Activated CD4-positive, alpha-beta memory T cell treated with anti-CD3 and anti-CD28 coated beads for 36 hours (primary cell): ENCODE measurements at regions not wholly inside any gene's neighbourhood (a gene's known extent, or its start where the extent isn't known, plus 50 kb on each side); places are given as distances from the start of the nearest gene placed in this dataset.

ENCODE experiments used
- CTCF ChIA-PET: fragments of 350-600 bp; sonication (Branson Sonifier 250); formaldehyde crosslinking; loops from one replicate; lab custom pipeline; 2021; ENCODE audit warnings: antibody characterized with exemption, inconsistent platforms; lab: Charles Lee
- POLR2A ChIA-PET: fragments of 350-600 bp; sonication (Branson Sonifier 250); formaldehyde crosslinking; loops from one replicate; lab custom pipeline; 2021; ENCODE audit warnings: antibody characterized with exemption; lab: Charles Lee
- DNase-seq: peaks from one replicate; pipeline ENCODE4 v3.0.0-alpha.2; 2020
- H3K27ac Mint-ChIP-seq: one replicate; pipeline ENCODE4 v1.8.0; 2021; ENCODE audit warnings: mixed read lengths
- H3K27me3 Mint-ChIP-seq: one replicate; pipeline ENCODE4 v1.8.0; 2021; ENCODE audit warnings: mixed read lengths
- H3K36me3 Mint-ChIP-seq: one replicate; pipeline ENCODE4 v1.8.0; 2021; ENCODE audit warnings: mixed read lengths
- H3K4me1 Mint-ChIP-seq: one replicate; pipeline ENCODE4 v1.8.0; 2021; ENCODE audit warnings: low read depth, mixed read lengths
- H3K4me3 Mint-ChIP-seq: one replicate; pipeline ENCODE4 v1.8.0; 2021; ENCODE audit warnings: mild to moderate bottlenecking, mixed read lengths
- H3K9me3 Mint-ChIP-seq: one replicate; pipeline ENCODE4 v1.8.0; 2021; ENCODE audit warnings: mixed read lengths
- intact Hi-C: fragments of 100-400 bp; cut with micrococcal nuclease; formaldehyde crosslinking; loops from one replicate; pipeline ENCODE4 v1.15.1; 2023

GRCh38 chr10:9296190-9296589 lies 1241.7 kb downstream of the GATA3 start:
- ChIA-PET CTCF (no interaction called here), POLR2A (no interaction called here)
- no peaks in the 10 kb centered on the region for H3K9me3 Mint-ChIP-seq
- DNase-seq, result no peak
- no peak overlapping the region for H3K27ac Mint-ChIP-seq
- no peaks in the 10 kb centered on the region for H3K36me3 Mint-ChIP-seq
- intact Hi-C loops, result loop anchor here (10.0 kb wide), 1 partner anchor 271 kb away; no protein-coding TSS in a partner anchor
- no peak overlapping the region for H3K4me3 Mint-ChIP-seq
- H3K4me1 Mint-ChIP-seq, result peaks cover 21% of the 10 kb centered on the region
- H3K27me3 Mint-ChIP-seq, result peaks cover 4% of the 10 kb centered on the region

- POLR2A ChIA-PET, result no interaction called here
Measured at GRCh38 chr10:9297580-9297979, 1243.1 kb downstream of the GATA3 start.

GRCh38 chr10:9299966-9300365 lies 1245.5 kb downstream of the GATA3 start:
- Mint-ChIP-seq H3K36me3 (no peaks in the 10 kb centered on the region), H3K4me1 (peaks cover 6% of the 10 kb centered on the region), H3K27me3 (peaks cover 2% of the 10 kb centered on the region), H3K9me3 (no peaks in the 10 kb centered on the region), H3K27ac (no peak overlapping the region), H3K4me3 (no peak overlapping the region)
- DNase-seq, result no peak
- CTCF ChIA-PET, result no interaction called here
- intact Hi-C loops, result loop anchor here (2.0 to 10.0 kb wide), 5 partner anchors 275 to 1613 kb away; partner anchors contain the start of gene GATA3
- POLR2A ChIA-PET, result no interaction called here

More at GRCh38 chr10:9297580-9297979, 1243.1 kb downstream of the GATA3 start:
- peaks cover 4% of the 10 kb centered on the region for H3K27me3 Mint-ChIP-seq
- no peak overlapping the region for H3K4me3 Mint-ChIP-seq
- CTCF ChIA-PET, result no interaction called here
- DNase-seq, result no peak
- no peak overlapping the region for H3K27ac Mint-ChIP-seq
- H3K4me1 Mint-ChIP-seq, result peaks cover 21% of the 10 kb centered on the region
- intact Hi-C loops, result loop anchor here (10.0 kb wide), 1 partner anchor 273 kb away; no protein-coding TSS in a partner anchor
- H3K36me3 Mint-ChIP-seq, result no peaks in the 10 kb centered on the region
- no peaks in the 10 kb centered on the region for H3K9me3 Mint-ChIP-seq

- Mint-ChIP-seq H3K27ac (no peak overlapping the region), H3K9me3 (no peaks in the 10 kb centered on the region), H3K27me3 (peaks cover 5% of the 10 kb centered on the region), H3K36me3 (no peaks in the 10 kb centered on the region), H3K4me1 (no peaks in the 10 kb centered on the region), H3K4me3 (no peak overlapping the region)
- intact Hi-C loops, result loop anchor here (2.0 to 10.0 kb wide), 4 partner anchors 826 to 1614 kb away; partner anchors contain the start of gene GATA3
- DNase-seq, result no peak
- ChIA-PET POLR2A (no interaction called here), CTCF (interaction anchor here (2.6 kb wide), 1 partner anchor 1776 kb away, joined by 20 read pairs; no protein-coding TSS in a partner anchor)
Measured at GRCh38 chr10:9301148-9301547, 1246.7 kb downstream of the GATA3 start.

- H3K36me3 Mint-ChIP-seq, result no peaks in the 10 kb centered on the region
- ChIA-PET CTCF (interaction anchor here (2.6 kb wide), 1 partner anchor 1776 kb away, joined by 20 read pairs; no protein-coding TSS in a partner anchor), POLR2A (no interaction called here)
- intact Hi-C loops, result loop anchor here (2.0 to 10.0 kb wide), 4 partner anchors 827 to 1614 kb away; partner anchors contain the start of gene GATA3
- no peaks in the 10 kb centered on the region for H3K4me1 Mint-ChIP-seq
- H3K4me3 Mint-ChIP-seq, result no peak overlapping the region
- H3K27me3 Mint-ChIP-seq, result peaks cover 7% of the 10 kb centered on the region
- no peak for DNase-seq
- no peak overlapping the region for H3K27ac Mint-ChIP-seq
- H3K9me3 Mint-ChIP-seq, result no peaks in the 10 kb centered on the region
Measured at GRCh38 chr10:9301554-9301953, 1247.1 kb downstream of the GATA3 start.

GRCh38 chr10:9302140-9302746 lies 1247.8 kb downstream of the GATA3 start:
- H3K9me3 Mint-ChIP-seq, result no peaks in the 10 kb centered on the region
- no peaks in the 10 kb centered on the region for H3K36me3 Mint-ChIP-seq
- ChIA-PET POLR2A (no interaction called here), CTCF (interaction anchor here (0.5 to 2.6 kb wide), 8 partner anchors 8 to 1778 kb away, joined by 3 to 20 read pairs (median 5); no protein-coding TSS in a partner anchor)
- H3K27ac Mint-ChIP-seq, result no peak overlapping the region
- no peak overlapping the region for H3K4me3 Mint-ChIP-seq
- no peak for DNase-seq
- intact Hi-C loops, result loop anchor here (1.0 to 10.0 kb wide), 5 partner anchors 93 to 1777 kb away; partner anchors contain the start of gene GATA3
- peaks cover 7% of the 10 kb centered on the region for H3K27me3 Mint-ChIP-seq
- no peaks in the 10 kb centered on the region for H3K4me1 Mint-ChIP-seq

GRCh38 chr10:9305018-9305655 lies 1250.6 kb downstream of the GATA3 start:
- POLR2A ChIA-PET, result no interaction called here
- Mint-ChIP-seq H3K4me3 (no peak overlapping the region), H3K9me3 (no peaks in the 10 kb centered on the region), H3K36me3 (no peaks in the 10 kb centered on the region), H3K4me1 (no peaks in the 10 kb centered on the region), H3K27me3 (peaks cover 9% of the 10 kb centered on the region), H3K27ac (no peak overlapping the region)
- intact Hi-C loops, result loop anchor here (10.0 kb wide), 1 partner anchor 830 kb away; no protein-coding TSS in a partner anchor
- DNase-seq, result no peak
- CTCF ChIA-PET, result interaction anchor here (0.7 kb wide), 1 partner anchor 486 kb away, joined by 3 read pairs; no protein-coding TSS in a partner anchor

GRCh38 chr10:9311702-9312499 lies 1257.4 kb downstream of the GATA3 start:
- CTCF ChIA-PET, result interaction anchor here (1.4 kb wide), 1 partner anchor 9 kb away, joined by 6 read pairs; no protein-coding TSS in a partner anchor
- Mint-ChIP-seq H3K4me1 (no peaks in the 10 kb centered on the region), H3K4me3 (no peak overlapping the region), H3K9me3 (no peaks in the 10 kb centered on the region), H3K36me3 (no peaks in the 10 kb centered on the region), H3K27me3 (peaks cover 11% of the 10 kb centered on the region), H3K27ac (no peak overlapping the region)
- POLR2A ChIA-PET, result no interaction called here
- intact Hi-C loops, result no loop called here
- no peak for DNase-seq

GRCh38 chr10:9315292-9315691 lies 1260.8 kb downstream of the GATA3 start:
- no peaks in the 10 kb centered on the region for H3K4me1 Mint-ChIP-seq
- no peak for DNase-seq
- POLR2A ChIA-PET, result no interaction called here

GRCh38 chr10:9331583-9332008 lies 1277.1 kb downstream of the GATA3 start:
- no peak for DNase-seq
- no peak overlapping the region for H3K27ac Mint-ChIP-seq
- H3K9me3 Mint-ChIP-seq, result no peaks in the 10 kb centered on the region
- peaks cover 4% of the 10 kb centered on the region for H3K27me3 Mint-ChIP-seq
- intact Hi-C loops, result no loop called here
- H3K4me1 Mint-ChIP-seq, result no peaks in the 10 kb centered on the region
- POLR2A ChIA-PET, result no interaction called here
- H3K4me3 Mint-ChIP-seq, result no peak overlapping the region
- H3K36me3 Mint-ChIP-seq, result no peaks in the 10 kb centered on the region
- CTCF ChIA-PET, result interaction anchor here (0.9 to 2.4 kb wide), 4 partner anchors 9 to 17 kb away, joined by 3 to 10 read pairs (median 3); no protein-coding TSS in a partner anchor

More at GRCh38 chr10:9315292-9315691, 1260.8 kb downstream of the GATA3 start:
- H3K4me3 Mint-ChIP-seq, result no peak overlapping the region
- CTCF ChIA-PET, result no interaction called here
- no peaks in the 10 kb centered on the region for H3K36me3 Mint-ChIP-seq
- H3K9me3 Mint-ChIP-seq, result no peaks in the 10 kb centered on the region
- peaks cover 6% of the 10 kb centered on the region for H3K27me3 Mint-ChIP-seq
- intact Hi-C loops, result no loop called here
- H3K27ac Mint-ChIP-seq, result no peak overlapping the region

GRCh38 chr10:9334270-9334669 lies 1279.8 kb downstream of the GATA3 start:
- Mint-ChIP-seq H3K4me3 (no peak overlapping the region), H3K9me3 (no peaks in the 10 kb centered on the region), H3K36me3 (no peaks in the 10 kb centered on the region), H3K27me3 (peaks cover 8% of the 10 kb centered on the region), H3K4me1 (no peaks in the 10 kb centered on the region), H3K27ac (no peak overlapping the region)
- intact Hi-C loops, result no loop called here
- ChIA-PET POLR2A (no interaction called here), CTCF (interaction anchor here (1.4 kb wide), 1 partner anchor 9 kb away, joined by 4 read pairs; no protein-coding TSS in a partner anchor)
- DNase-seq, result no peak
